CD1c-positive myeloid dendritic cell (primary cell): ENCODE measurements at regions not wholly inside any gene's neighbourhood (a gene's known extent, or its start where the extent isn't known, plus 50 kb on each side); places are given as distances from the start of the nearest gene placed in this dataset.
A peak's percentile ranks its signal among the peaks of the same experiment; 100 is the strongest.

Experiments
- DNase-seq: peaks from one replicate; pipeline ENCODE4 v3.0.0-alpha.2; 2016; ENCODE audit errors: extremely low spot score

DNA sequence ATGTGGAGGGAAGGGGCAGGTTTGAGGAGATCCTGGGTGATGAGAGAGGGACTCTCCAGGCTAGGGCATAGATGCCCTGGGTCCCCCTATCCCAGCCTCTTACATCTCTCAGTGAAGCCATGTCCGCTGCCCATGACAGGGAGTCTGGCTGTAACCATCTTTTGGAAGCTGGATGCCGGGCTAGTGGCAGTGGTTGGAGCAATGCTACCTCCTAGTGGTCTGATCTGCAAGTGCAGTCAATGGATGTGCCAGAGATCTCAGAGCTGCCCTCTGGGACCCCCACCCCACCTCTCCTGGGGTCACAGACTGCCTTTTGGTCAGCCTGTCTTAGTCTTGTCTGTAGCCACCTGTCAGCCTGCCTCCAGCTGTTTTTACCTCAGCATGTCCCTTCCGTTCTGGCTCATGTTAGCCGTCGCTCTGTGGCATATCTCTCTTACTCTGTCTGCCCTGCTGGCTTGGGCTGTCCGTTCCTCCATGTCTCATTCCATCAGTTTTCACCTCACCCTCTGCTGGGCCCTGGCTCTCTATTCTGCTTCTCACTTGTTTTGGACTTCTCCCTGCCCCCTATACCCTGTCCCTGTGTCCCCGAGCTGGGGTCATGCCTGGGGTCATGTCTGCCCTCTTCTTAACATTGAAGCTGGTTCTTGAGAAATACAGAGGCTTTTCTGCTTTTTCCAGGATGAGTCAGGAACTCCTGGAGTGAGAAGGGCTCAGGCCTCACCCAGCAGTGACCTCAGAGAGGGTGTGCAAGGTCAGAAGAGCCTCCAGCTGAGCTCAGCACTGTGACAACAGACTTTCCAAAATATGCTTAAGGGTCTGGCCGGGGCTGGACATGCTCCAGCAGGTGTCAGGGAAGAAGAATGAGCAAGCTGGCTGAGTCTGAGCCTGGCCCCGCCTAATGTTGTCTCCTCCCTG lies 52.0 kb upstream of the THY1 start:
- peak; percentile 64 for DNase-seq

DNA sequence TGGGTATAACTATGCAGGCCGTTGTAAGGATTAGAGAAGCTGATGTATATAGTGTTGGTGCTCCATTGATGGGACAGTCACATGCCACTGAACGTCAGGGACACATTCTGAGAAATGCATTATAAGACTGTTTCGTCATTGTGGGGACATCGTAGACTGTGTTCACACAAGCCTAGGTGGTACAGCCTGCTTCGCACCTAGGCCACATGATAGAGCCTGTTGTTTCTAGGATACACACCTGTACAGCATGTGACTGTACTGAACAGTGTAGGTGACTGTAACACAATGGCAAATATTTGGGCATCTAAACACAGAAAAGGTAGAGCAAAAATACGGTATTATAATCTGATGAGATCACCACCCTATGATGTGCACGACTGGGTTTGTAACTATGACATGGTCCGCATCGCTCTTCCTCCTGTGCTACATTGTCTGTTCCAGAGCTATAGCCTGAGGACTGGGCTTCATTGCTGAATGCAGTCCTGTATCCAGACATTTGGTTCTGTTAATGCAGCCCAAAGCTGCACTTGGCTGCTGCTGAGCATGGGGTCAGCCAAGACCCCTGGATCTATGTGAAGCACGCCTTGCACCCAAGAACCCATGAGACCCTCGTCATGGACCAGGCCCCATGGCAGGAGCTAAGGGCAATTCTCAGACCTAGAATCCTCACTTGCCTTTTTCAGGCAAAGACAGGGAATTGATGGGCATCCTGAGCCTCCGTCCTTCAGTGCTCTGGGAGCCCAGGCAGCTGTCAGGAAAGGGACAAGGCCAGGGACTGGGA lies 51.1 kb upstream of the THY1 start:
- no peak for DNase-seq

DNA sequence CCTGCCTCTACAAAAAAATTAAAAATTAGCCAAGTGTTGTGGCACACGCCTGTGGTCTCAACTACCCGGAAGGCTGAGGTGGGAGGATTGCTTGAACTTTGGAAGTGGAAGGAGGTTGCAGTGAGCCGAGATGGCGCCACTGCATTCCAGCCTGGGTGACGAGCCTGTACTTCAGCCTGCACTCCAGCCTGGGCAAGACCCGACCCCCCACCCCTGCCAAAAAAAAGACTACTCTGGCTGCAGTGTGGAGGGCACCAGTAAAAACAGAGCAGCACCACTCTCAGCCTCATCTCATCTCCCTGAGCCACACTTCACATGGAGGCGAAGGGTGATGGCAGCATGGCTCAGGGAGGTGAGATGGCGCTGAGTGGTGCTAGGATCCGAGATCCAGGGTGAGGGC lies 50.3 kb upstream of the THY1 start:
- no peak for DNase-seq

DNA sequence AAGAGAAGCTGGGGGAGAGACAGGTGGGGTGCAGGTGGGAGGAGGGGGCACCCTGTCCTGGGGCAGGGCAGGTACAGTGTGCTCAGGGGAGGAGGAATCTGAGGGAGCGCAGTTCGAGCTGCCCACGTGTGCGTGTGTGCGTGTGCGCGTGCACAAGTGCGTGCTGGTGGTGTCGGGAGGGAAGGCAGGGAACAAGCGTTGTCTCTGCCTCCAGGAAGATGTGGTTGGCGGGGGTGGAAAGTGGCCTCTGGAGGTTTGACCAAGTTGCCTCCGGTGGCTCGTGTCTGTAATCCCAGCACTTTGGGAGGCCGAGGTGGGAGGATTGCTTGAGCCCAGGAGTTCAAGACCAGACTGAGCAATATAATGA lies 49.9 kb upstream of the THY1 start:
- no peak for DNase-seq
